Right lung (tissue), 2 donors: ENCODE measurements at regions not wholly inside any gene's neighbourhood (a gene's known extent, or its start where the extent isn't known, plus 50 kb on each side); places are given as distances from the start of the nearest gene placed in this dataset.

Experiments
- DNase-seq, 2 donors: peaks; one replicate each; pipeline ENCODE4 v3.0.0-alpha.2; 2013

DNA sequence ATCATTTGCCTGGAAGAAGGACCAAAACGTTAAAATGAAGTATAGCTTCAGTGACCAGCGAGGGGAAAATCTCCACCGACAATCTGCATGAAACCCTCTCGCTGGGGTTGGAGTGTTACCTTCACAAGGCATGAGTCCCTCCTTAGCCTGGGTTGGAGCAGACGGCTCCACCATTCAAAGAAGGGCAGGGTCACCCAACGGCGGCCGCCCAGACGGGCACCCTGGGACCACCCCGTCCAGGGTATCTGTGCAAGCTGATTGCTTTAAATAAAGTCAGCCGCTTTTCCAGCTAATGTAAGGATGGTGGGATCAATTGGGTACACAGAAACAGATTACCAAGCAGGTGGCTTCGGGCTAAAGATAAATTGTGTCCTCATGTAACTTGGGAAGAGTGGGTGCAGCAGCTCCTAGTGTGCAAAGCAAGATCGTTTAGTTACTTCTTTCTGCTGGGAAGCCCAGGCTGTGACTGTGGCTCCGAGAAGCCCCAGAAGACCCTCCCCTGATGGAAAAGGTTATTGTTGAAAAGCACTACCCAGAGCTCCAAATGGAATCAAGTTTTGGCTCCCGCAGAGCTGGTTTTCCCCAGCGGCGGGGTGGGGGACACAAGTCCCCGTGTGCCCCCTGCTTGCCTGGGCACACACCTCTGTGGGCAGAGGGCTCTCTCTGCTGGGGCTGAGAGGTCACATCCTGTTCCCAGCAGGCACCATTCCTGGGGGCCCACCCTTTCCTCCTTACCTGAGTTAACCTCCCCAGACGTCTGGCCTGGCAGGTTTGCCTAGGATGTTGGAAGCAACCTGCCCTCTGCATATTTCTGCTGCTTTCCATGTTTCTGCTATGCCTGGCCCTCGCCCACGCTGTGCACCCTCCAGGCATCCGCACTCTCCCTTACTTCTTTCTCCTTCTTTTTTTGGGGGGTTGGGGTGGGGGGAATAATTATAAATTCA is 318.6 kb upstream of the DIO3 start:
- no peak for DNase-seq

GRCh38 chr14:101243587-101244338 is 317.5 kb upstream of the DIO3 start:
- DNase-seq = no peak

DNA sequence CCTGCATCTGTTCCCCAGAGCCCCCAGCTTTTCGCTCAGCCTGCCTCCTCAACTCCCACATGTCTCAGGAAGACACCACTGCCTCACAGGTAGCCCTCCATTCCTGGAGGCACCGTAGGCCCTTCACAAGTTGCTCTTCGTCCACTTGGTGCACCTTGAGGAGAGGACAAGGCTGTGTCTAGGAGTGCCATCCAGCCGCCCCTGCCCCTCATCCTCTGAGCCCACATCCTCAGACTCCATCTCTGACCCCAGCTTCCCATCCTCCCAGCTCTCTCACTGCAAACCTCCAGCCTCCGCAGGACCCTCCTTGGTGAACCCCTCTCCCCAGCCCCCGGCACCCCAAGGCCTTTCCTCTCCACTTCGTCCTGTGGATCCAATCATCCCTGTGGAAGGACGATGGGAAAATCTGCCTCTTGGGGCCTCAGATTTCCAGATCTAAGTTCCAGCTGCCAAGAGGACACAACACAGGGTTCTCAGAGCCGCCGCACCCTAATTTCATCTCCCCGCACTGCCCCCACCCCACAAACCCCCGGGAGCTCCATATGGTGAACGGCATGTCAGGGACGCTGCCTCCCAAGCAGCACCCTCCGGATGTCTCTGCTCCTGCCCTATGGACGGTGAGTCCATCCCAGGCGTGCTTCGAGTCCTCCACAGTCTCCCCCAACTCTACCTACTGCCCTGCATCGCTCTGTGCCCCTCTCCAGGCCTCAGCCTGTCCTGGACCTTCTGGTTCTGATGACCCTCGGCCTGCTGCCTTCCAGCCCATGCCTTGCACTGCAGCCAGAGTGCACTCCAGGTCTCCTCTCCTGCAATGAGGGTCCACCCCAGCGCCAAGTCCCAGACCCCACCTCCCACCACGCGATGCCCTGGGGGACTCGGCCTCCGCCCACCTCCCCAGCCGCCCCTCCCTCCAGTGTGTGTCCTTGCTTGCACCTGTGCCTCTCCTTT is 314.1 kb upstream of the DIO3 start:
- DNase-seq = no peak

- no peak for DNase-seq
Observed at GRCh38 chr14:101247842-101248725, 313.2 kb upstream of the DIO3 start.

GRCh38 chr14:101248840-101249675 is 312.2 kb upstream of the DIO3 start:
- DNase-seq = no peak

DNA sequence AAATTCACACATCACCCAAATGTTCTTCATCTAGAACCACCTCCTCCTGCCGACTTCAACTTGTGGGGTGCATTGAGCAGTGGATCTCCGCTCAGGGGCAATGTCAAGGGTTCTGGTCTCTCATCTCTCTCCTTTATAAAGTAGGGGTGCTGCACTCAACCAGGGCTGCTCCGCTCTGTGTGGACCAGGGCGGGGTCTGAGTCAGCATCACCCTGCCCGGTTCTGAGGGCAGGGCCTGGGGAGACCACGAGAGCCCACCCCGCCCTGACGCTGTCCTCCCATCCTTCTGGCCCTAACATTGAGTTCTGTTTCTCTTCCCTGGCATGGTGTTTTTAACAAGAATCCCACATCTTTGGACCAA is 311.6 kb upstream of the DIO3 start:
- DNase-seq = no peak

- no peak for DNase-seq
Observed at GRCh38 chr14:101250336-101250947, 310.9 kb upstream of the DIO3 start.

GRCh38 chr14:101250948-101251811 is 310.1 kb upstream of the DIO3 start:
- DNase-seq = no peak

- DNase-seq = no peak
Observed at GRCh38 chr14:101251812-101252442, 309.4 kb upstream of the DIO3 start.

- DNase-seq = no peak
Observed at GRCh38 chr14:101252443-101253214, 308.7 kb upstream of the DIO3 start.

GRCh38 chr14:101253948-101254347 is 307.3 kb upstream of the DIO3 start:
- no peak for DNase-seq

GRCh38 chr14:101254805-101255764 is 306.2 kb upstream of the DIO3 start:
- DNase-seq = no peak

DNA sequence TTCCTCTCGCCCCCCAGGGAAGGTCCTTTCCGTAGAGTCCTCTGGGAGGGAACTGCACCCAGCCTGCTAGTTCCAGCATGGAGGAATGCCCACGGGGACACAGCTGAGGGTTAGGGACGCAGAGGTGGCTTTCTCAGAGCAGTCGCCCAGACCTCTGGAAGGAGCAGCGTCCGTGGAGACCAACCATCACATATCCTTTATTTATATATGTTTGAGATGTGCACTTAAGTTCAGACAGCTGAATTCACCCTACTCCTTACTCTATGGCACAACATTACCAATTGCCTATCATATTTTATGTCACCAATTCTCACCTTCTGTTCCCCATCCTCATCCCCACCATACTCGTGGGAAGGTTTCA is 305.6 kb upstream of the DIO3 start:
- no peak for DNase-seq

DNA sequence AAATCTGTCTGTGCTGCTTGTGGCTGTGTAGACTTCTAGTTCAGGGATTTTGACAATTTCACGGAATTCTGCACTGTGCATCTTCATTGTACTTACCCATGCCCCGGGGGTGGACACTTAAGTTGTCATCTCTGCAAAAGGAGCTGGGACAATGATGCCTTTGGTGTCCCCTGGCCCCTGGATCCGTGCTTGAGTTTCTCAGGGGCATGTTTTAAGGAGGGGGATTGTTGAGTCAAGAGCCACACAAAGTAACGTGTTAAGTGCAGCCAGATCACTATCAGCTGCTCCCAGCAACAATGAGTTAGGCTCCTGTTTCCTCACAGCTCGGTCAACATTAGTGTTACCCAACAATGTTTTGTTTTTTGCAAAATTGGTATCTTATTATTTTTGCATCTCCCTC is 305.0 kb upstream of the DIO3 start:
- no peak for DNase-seq

GRCh38 chr14:101257551-101257950 is 303.7 kb upstream of the DIO3 start:
- DNase-seq = no peak

DNA sequence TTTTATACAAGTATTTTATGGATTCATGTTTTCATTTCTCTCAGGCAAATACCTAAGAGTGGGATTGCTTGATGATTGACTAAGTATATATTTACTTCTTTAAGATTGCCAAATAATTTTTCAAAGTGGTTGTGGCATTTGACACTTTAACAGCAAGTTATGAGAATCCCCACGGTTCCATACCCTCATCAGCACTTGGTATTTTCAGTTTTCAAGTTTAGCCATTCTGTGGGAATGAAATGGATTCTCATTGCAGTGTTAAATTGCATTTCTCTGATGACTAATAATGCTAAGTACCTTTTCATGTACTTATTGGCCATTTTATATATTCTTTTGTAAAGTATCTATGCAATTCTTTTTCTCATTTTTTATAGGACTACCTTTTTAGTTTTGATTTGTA is 301.5 kb upstream of the DIO3 start:
- DNase-seq = no peak
